DMS153 treated with DMSO at 0.1 percent for 48 hours (cell line): ENCODE measurements at regions not wholly inside any gene's neighbourhood (a gene's known extent, or its start where the extent isn't known, plus 50 kb on each side); places are given as distances from the start of the nearest gene placed in this dataset.
"Not testable (repeated sequence)": the region's sequence is repeated elsewhere in the genome, so short reads cannot be mapped to it uniquely, and the experiment has no call there.

ENCODE experiments used
- DNase-seq: peaks from one replicate; lab custom pipeline; 2025; ENCODE audit not compliant: unreplicated experiment; lab: John Stamatoyannopoulos, UW

GRCh38 chr7:153515359-153515758, 536.8 kb upstream of the DPP6 start:
- DNase-seq: no peak

DNA sequence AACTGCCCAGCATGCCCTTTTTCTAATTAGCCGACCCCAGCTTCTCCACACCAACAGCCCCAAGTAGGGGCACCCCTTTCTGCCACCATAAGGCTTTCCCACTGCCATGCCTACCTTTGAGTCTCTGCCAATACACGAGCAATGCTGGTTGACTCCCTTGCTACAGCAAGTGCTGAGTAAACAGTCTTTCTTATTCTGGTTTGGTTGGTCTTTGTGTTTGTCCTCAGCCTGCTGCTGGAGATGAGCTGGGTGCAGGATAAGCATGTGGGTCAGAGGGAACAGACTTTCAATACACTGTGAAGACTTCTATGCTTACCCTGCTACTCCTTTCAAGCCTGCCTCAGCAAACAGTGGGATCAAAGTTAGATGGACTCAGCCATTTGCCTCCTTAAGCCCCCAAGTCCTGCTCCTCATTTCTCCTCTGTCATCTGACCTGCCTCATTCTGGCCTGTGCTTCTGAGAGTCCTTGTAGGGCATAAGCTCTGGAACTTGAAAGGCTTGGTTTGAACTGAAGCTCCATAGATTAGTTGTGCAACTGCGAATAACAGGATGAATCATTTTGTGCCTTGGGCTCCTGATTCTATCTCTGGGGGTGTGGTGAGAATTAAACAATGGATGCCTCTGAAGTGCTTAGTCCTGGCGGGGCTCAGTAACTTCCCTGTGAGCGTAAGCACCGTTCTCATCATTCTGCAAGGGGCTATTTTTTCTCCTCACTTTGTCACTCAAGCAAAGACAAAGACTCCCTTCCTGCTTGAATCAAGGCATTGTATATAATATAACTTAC, 533.8 kb upstream of the DPP6 start:
- no peak for DNase-seq

- DNase-seq: no peak
These were observed 530.8 kb upstream of the DPP6 start for GRCh38 chr7:153521370-153521769.

DNA sequence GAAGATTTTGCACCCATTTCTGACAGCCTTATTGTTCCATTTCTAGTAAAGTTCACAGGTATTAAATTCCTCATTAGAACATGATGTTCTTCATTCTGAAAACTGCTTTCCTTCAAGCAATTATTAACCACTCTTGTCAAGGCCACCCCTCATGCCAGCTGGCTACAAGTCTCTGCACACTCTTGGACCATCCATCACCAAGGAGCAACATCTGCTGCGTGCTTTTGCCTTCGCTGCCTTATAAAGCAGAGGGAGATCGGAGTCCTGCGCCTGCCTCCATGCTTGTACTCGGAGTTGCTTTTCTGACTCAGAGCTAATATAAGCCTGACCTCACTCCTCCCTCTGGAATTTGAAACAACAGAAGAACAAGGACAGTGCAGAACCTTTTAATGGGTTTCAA, 529.9 kb upstream of the DPP6 start:
- no peak for DNase-seq

DNA sequence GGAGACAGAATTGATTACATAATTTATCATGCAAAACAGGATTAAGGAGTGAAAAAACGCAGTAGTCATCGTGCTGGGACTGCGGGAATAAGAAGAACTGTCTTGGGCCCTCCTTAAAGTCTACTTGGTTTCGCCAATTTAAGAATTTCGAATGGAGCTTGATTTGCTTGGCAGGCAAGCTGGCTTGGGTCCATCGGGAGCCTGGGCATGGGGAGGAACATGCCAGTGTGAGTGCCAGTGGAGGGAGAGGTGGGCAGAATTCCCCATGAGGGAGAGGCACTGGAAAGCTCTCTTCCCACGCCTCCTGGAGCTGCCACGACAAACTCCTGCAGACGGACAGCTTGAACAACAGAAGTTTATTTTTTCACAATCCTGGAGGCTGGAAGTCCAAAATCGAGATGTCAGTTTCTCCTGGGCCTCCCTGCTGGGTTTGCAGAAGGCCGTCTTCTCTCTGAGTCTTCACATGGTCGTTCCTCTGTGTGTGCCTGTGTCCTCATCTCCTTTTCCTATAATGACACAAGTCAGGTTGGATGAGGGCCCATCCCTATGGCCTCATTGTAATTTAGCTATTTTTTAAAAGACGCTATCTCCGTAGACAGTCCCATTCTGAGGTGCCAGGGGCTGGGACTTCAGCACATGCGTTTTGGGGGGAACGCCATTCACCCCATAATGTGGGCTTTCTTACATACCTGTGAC, 528.7 kb upstream of the DPP6 start:
- no peak for DNase-seq

- DNase-seq: no peak
These were observed 528.1 kb upstream of the DPP6 start for GRCh38 chr7:153524070-153524601.

- DNase-seq: no peak
These were observed 523.1 kb upstream of the DPP6 start for GRCh38 chr7:153529100-153529499.

GRCh38 chr7:153529651-153530165, 522.5 kb upstream of the DPP6 start:
- no peak for DNase-seq

GRCh38 chr7:153530441-153530840, 521.8 kb upstream of the DPP6 start:
- DNase-seq: no peak

GRCh38 chr7:153532326-153532725, 519.9 kb upstream of the DPP6 start:
- DNase-seq: no peak

DNA sequence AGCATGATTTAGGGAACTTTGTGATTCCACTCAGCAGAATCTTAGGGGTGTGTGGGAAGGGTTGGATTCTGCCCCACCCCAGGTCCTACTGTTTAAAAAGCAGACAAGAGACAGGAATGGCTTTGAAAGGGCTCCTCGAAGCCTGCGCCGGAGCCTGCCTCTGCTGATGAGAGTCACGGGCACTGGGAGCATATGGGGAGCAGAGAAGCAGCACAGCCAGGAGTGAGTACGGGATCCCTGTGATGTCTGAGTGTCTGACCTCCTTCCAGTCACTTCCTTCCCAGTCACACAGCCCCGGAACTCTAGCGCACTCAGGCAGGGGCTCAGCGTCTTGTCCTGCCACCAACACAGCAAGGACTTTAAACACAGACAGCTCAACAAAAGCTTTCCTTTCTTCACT, 514.9 kb upstream of the DPP6 start:
- DNase-seq: no peak

DNA sequence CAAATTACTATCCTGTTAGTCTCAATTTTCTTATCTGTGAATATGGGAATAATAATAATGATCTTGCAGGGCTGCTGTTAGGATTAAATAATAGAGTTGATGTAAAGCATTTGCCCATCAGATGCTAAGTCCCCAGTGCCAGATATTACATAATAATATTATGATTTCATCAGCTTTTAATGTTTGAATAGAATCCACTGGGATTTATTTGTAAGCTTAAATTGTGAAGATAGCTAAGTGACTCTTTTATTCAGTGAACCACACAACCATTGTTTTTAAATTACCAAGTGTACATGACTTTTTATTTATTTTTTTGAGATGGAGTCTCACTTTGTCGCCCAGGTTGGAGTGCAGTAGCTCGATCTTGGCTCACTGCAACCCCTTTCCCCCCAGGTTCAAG, 510.3 kb upstream of the DPP6 start:
- no peak for DNase-seq

DNA sequence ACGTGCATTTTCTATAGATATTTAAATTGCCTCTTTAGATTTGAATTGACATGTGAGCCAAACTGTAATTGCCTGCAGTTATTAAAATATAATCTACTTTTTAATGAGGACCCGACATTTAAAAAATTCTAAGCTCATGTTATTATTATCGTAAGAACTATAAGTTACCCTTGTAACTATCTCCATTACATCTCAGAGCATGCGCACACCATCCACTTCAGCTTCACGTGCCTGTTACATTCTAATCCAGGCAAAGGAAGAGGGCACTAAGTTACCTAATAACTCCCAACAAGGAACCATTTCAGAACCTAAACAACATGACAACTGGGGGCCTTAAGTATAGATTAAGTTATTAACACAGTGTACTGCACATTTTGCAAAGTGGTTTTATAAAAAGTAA, 509.0 kb upstream of the DPP6 start:
- DNase-seq: no peak

DNA sequence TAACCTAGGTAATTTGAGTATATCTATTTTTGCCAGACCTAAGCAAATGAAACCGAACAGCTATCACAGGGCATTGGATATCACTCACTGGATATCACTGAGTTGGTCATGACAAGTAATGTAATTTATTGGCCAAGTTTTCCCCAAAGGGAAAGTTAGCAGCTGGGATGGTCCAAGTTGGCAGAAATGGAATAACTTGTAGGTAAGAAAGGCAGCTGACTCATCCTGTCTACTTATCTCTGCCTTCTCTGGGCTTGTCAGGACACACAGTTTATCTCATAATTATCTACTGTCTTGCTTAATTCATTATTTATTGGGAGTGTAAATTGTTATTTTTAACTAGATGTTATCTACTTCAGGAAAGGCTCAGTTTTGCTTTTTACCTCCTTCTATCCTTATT, 502.0 kb upstream of the DPP6 start:
- no peak for DNase-seq

- no peak for DNase-seq
These were observed 487.8 kb upstream of the DPP6 start for GRCh38 chr7:153564391-153564790.

- DNase-seq: no peak
These were observed 485.9 kb upstream of the DPP6 start for GRCh38 chr7:153566324-153566723.

DNA sequence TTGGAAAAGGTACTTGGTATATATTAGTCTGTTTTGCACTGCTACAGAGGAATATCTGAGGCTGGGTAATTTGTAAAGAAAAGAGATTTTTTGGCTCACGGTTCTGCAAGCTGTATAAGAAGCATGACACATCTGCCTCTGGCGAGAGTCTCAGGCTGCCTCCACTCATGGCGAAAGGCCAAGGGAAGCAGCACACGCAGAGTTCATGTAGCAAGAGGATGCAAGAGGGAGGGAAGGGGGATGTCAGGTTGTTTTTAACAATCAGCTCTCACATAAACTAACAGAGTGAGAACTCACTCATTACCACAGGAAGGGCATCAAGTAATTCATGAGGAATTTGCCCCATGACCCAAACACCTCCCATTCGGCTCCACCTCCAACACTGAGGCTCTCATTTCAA, 484.8 kb upstream of the DPP6 start:
- no peak for DNase-seq

GRCh38 chr7:153569520-153569919, 482.7 kb upstream of the DPP6 start:
- DNase-seq: not testable (repeated sequence)

DNA sequence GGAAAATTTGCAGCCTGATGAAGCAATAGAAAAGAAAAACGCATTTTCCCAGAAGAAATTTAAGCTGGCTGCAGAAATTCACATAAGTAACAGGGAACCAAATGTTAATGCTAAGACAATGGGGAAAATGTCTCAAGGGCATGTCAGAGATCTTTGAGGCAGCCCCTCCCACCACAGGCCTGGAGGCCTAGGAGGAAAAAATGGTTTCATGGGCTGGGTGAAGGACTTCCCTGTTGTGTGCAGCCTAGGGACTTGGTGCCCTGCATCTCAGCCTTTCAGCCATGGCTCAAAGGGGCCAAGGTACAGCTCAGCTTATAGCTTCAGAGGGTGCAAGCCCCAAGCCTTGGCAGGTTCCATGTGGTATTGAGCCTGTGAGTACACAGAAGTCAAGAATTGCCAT, 476.1 kb upstream of the DPP6 start:
- no peak for DNase-seq

GRCh38 chr7:153581419-153581818, 470.8 kb upstream of the DPP6 start:
- DNase-seq: no peak

GRCh38 chr7:153584132-153584531, 468.1 kb upstream of the DPP6 start:
- no peak for DNase-seq

GRCh38 chr7:153588586-153588985, 463.6 kb upstream of the DPP6 start:
- no peak for DNase-seq
